ENCODE measurements at regions not wholly inside any gene's neighbourhood (a gene's known extent, or its start where the extent isn't known, plus 50 kb on each side); places are given as distances from the start of the nearest gene placed in this dataset.

DNA sequence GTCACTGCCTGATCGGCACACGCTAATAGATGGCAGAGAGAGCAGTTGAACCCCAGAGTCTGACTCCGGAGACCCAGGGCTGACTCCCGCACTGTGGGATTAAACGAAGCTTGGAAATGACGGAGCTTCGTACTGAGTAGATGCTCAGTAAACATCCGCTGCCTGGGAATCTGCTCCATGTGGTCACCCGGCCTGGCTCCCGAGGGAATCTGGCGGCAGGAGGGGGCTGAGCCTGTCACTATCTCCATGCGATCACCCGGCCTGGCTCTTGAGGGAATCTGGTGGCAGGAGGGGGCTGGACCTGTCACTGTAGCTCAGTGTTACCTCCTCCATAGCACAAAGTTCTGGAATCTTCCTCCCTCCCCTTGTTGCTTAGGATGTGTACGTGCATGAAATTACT lies 139.7 kb upstream of the CIBAR2 start:
- H3K9me3 Mint-ChIP-seq, result no peaks in the 10 kb centered on the region
- H3K36me3 Mint-ChIP-seq (ENCODE audit: insufficient read depth in 1 of 3, low read depth in 3 of 3), result no peaks in the 10 kb centered on the region
- no peak for DNase-seq
- Histone ChIP-seq H2BK15ac (ENCODE audit: low read depth, low read length) (no peak overlapping the region), H2AK5ac (ENCODE audit: insufficient read length, low read length) (no peak overlapping the region), H3K18ac (ENCODE audit: insufficient read length, low read depth, low read length) (no peak overlapping the region), H3K4ac (ENCODE audit: low read depth, low read length) (no peak overlapping the region), H3K9me3 (ENCODE audit: control insufficient read depth, low read depth, low read length) (no peaks in the 10 kb centered on the region), H2BK5ac (ENCODE audit: insufficient read length, low read length) (no peak overlapping the region), H2AFZ (ENCODE audit: low read length) (no peak overlapping the region), H3K79me1 (ENCODE audit: insufficient read depth, low read depth, low read length, poor library complexity, severe bottlenecking) (no peaks in the 10 kb centered on the region), H3K23me2 (ENCODE audit: insufficient read length, low read depth, low read length, poor library complexity, severe bottlenecking) (no peaks in the 10 kb centered on the region), H3K4me2 (ENCODE audit: insufficient read depth, insufficient read length, low read length) (no peak overlapping the region), H3T11ph (ENCODE audit: low read length) (no peak overlapping the region), H2BK20ac (ENCODE audit: low read depth, low read length, poor library complexity, severe bottlenecking) (no peak overlapping the region), H3K14ac (ENCODE audit: insufficient read depth, low read length) (no peak overlapping the region), H4K5ac (ENCODE audit: insufficient read length, low read depth, low read length) (no peak overlapping the region), H4K8ac (replicated peaks; ENCODE audit: insufficient read length, low read depth, low read length) (no peak overlapping the region), H4K20me1 (ENCODE audit: control insufficient read depth, insufficient read depth, insufficient read length) (peaks cover 4% of the 10 kb centered on the region), H4K91ac (ENCODE audit: insufficient read length, low read depth, low read length) (no peak overlapping the region), H3K79me2 (ENCODE audit: insufficient read depth, low read length) (no peaks in the 10 kb centered on the region; the same call in 1 of the 2 replicates), H3K9ac (ENCODE audit: extremely low read depth, insufficient read length, low read length) (no peak overlapping the region), H3K56ac (ENCODE audit: insufficient read length, low read depth, low read length) (no peak overlapping the region), H2BK12ac (ENCODE audit: insufficient read length, low read depth, low read length) (no peak overlapping the region), H2BK120ac (ENCODE audit: low read depth, low read length, poor library complexity, severe bottlenecking) (no peak overlapping the region), H3K27me3 (ENCODE audit: insufficient read depth, low read length) (no peaks in the 10 kb centered on the region), H3K23ac (ENCODE audit: insufficient read length, low read depth, low read length) (no peak overlapping the region), H3K27ac (ENCODE audit: insufficient read length, low read depth, low read length) (no peak overlapping the region), H3K4me1 (ENCODE audit: insufficient read depth, low read length) (no peaks in the 10 kb centered on the region)
- H3K4me1 Mint-ChIP-seq, result peaks cover under 1 to 15% of the 10 kb centered on the region in 2 experiments
- H3K27me3 Mint-ChIP-seq (ENCODE audit: low read depth), result no peaks in the 10 kb centered on the region
- WGBS (ENCODE audit: extremely low coverage, insufficient read length, low lambda C conversion rate), result no CpG with 5 or more reads among the region's 14 CpGs
- peak overlapping the region in 1 of 3 experiments; percentile 64; a peak in 2 of 7 replicates for H3K27ac Mint-ChIP-seq
- no peak for TF ChIP-seq CTCF (conservative IDR thresholded peaks at IDR 0.05)
- no peak overlapping the region for H3K4me3 Mint-ChIP-seq

Data from H9 (cell line).